ENCODE measurements at regions not wholly inside any gene's neighbourhood (a gene's known extent, or its start where the extent isn't known, plus 50 kb on each side); places are given as distances from the start of the nearest gene placed in this dataset.

DNA sequence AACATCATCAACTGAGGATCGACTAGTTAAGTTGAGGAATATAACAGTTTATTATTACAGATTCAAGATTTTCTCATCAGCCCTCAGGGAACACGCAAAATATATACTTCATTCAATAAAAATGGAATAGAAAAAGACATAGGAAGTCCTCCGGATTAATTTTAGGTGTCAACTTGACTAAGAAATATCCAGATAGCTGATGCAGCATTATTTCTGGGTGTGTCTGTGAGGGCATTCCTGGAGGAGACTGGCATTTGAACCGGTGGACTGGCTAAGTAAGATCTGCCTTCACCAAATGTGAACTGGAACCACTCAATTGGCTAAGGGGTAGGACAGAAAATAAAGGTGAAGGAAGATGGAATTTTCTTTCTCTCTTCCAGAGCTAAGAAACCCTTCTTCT is 845.3 kb downstream of the SOCS6 start:
- no peak for DNase-seq (ENCODE audit: low spot score in 2 of 2)
- Histone ChIP-seq H3K9me3 (no peaks in the 10 kb centered on the region), H3K4me3 (no peak overlapping the region), H3K27me3 (no peaks in the 10 kb centered on the region), H3K36me3 (no peaks in the 10 kb centered on the region), H3K4me1 (no peaks in the 10 kb centered on the region), H3K27ac (no peak overlapping the region)
- WGBS = 63% methylated on average over 4 of the region's 4 CpGs
- no peak for TF ChIP-seq EP300 (IDR thresholded peaks at IDR 0.05)
- TF ChIP-seq, protein P1, sequence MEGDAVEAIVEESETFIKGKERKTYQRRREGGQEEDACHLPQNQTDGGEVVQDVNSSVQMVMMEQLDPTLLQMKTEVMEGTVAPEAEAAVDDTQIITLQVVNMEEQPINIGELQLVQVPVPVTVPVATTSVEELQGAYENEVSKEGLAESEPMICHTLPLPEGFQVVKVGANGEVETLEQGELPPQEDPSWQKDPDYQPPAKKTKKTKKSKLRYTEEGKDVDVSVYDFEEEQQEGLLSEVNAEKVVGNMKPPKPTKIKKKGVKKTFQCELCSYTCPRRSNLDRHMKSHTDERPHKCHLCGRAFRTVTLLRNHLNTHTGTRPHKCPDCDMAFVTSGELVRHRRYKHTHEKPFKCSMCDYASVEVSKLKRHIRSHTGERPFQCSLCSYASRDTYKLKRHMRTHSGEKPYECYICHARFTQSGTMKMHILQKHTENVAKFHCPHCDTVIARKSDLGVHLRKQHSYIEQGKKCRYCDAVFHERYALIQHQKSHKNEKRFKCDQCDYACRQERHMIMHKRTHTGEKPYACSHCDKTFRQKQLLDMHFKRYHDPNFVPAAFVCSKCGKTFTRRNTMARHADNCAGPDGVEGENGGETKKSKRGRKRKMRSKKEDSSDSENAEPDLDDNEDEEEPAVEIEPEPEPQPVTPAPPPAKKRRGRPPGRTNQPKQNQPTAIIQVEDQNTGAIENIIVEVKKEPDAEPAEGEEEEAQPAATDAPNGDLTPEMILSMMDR (IDR thresholded peaks at IDR 0.05) = no peak
- no peak for TF ChIP-seq POLR2AphosphoS5 (IDR thresholded peaks at IDR 0.05)
- TF ChIP-seq POLR2A (IDR thresholded peaks at IDR 0.05) = no peak

DNA sequence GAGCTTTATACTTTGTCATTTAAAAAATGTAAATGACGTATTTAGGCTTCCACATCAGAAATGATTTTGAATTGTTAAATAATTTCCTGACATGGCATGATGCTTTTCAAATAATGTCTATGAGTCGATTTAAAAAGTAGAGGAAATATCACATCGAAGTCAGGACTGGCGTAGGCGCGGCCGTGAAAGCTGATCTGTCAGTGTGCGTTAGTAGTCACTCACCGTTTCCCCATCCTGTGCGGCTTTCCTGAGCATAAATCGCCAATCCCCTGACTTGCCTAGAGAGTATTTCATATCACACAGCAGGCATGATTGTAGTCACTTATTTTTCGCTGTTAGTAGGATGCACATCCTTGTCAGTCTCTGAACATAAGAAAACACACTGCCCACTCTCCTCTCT is 843.1 kb downstream of the SOCS6 start:
- DNase-seq (ENCODE audit: low spot score in 2 of 2) = no peak
- Histone ChIP-seq H3K9me3 (no peaks in the 10 kb centered on the region), H3K4me3 (no peak overlapping the region), H3K4me1 (no peaks in the 10 kb centered on the region), H3K27ac (no peak overlapping the region), H3K27me3 (no peaks in the 10 kb centered on the region), H3K36me3 (no peaks in the 10 kb centered on the region)
- WGBS = 89% methylated on average over 12 of the region's 12 CpGs
- TF ChIP-seq EP300 (IDR thresholded peaks at IDR 0.05) = no peak
- no peak for TF ChIP-seq POLR2A (IDR thresholded peaks at IDR 0.05)
- no peak for TF ChIP-seq POLR2AphosphoS5 (IDR thresholded peaks at IDR 0.05)

DNA sequence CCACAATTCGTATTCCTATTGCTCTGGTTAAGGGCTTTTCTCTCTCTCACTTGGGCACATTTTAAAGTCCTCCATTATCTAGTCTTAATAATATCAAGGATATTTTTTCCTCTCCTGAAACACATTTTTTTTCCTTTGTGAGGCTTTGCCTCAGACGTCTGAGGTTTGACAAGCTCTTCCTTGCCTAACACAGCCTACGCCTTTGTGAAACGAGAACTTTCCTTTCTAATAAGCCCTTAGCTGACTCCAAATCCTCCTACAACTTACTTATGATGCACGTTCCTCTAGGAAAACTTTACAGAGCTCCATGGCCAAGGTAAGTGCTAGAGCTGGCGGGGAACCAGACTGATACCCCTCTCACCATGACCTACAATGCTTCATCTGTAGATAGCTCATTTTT is 841.5 kb downstream of the SOCS6 start:
- no peaks in the 10 kb centered on the region for H3K36me3 ChIP-seq
- 73% methylated on average over 6 of the region's 6 CpGs for WGBS
- H3K27me3 ChIP-seq = no peaks in the 10 kb centered on the region
- no peak overlapping the region for H3K27ac ChIP-seq
- TF ChIP-seq POLR2AphosphoS5 (IDR thresholded peaks at IDR 0.05) (no peak), EP300 (IDR thresholded peaks at IDR 0.05) (no peak), POLR2A (IDR thresholded peaks at IDR 0.05) (no peak)
- TF ChIP-seq, protein P1 (IDR thresholded peaks at IDR 0.05) = no peak
- no peak overlapping the region for H3K4me3 ChIP-seq
- H3K4me1 ChIP-seq = no peaks in the 10 kb centered on the region
- no peak for DNase-seq (ENCODE audit: low spot score in 2 of 2)
- no peaks in the 10 kb centered on the region for H3K9me3 ChIP-seq

DNA sequence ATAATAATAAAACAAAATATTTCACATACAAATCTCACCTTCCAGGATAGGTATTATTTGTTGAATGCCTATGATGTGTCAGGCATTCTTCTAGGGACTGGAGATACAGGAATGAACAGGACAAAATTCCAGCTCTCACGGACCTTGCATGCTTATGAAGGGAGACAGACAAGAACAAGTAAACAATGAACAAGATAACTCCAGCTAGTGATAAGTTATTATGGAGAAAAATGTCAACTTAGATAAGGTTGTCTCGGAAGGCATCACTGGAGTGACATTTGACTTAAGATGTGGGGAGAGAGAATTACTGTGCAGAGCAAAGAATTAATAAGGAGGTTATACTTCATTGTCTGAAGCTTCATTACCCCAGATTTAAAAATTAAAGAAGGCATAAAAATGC is 836.7 kb downstream of the SOCS6 start:
- DNase-seq (ENCODE audit: low spot score in 2 of 2) = no peak
- 62% methylated on average over 2 of the region's 2 CpGs for WGBS
- H3K36me3 ChIP-seq = no peaks in the 10 kb centered on the region

DNA sequence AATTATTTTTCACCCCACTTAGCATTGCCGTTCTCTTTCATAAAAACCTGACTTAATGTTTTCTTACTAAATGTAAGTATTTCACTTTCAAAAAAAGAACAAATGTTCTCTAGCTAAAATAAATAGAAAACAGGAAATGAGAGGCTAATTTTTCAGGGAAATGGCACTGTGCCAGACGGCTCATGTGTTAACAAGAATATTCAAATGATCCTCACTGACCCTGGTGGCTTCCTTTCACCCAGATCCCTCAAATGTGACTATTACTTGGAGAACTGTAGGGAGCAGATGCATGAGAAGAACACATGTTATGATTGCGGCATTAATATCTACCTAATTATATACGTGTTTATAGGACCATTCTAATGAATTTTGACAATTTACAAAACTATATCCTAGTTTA is 827.7 kb downstream of the SOCS6 start:
- H3K4me3 ChIP-seq = no peak overlapping the region
- H3K27me3 ChIP-seq = no peaks in the 10 kb centered on the region
- H3K4me1 ChIP-seq = no peaks in the 10 kb centered on the region
- no peaks in the 10 kb centered on the region for H3K36me3 ChIP-seq
- DNase-seq (ENCODE audit: low spot score in 2 of 2) = no peak
- TF ChIP-seq, protein P1 (IDR thresholded peaks at IDR 0.05) = no peak
- TF ChIP-seq POLR2AphosphoS5 (IDR thresholded peaks at IDR 0.05) (no peak), EP300 (IDR thresholded peaks at IDR 0.05) (no peak), POLR2A (IDR thresholded peaks at IDR 0.05) (no peak)
- no peak overlapping the region for H3K27ac ChIP-seq
- peaks cover 9% of the 10 kb centered on the region for H3K9me3 ChIP-seq
- 53% methylated on average over 4 of the region's 4 CpGs for WGBS

More for the DNA sequence above, 836.7 kb downstream of the SOCS6 start:
- H3K27me3 ChIP-seq = no peaks in the 10 kb centered on the region
- H3K4me3 ChIP-seq = no peak overlapping the region
- no peaks in the 10 kb centered on the region for H3K4me1 ChIP-seq
- no peak overlapping the region for H3K27ac ChIP-seq
- TF ChIP-seq EP300 (IDR thresholded peaks at IDR 0.05) (no peak), POLR2A (IDR thresholded peaks at IDR 0.05) (no peak), POLR2AphosphoS5 (IDR thresholded peaks at IDR 0.05) (no peak)
- TF ChIP-seq, protein P1 (IDR thresholded peaks at IDR 0.05) = no peak
- H3K9me3 ChIP-seq = peaks cover 9% of the 10 kb centered on the region

DNA sequence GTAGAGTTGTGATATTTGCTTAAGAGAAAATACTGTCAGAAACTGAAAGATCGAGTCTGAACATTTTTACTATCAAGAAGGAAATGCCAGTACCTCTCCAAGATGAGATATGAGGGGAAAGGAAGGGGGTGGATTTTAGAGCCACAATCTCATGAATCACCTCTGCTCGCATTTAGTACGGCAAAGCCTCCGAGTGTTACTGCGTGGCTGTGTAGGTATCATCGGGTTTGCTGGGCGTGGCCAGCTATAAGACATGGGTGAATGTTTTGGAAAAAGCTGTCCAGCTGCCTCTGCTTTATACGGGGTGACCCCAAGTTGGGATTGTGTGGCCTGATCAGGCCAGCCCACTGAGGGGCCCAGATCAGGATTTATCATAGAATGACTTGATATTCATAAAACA is 826.4 kb downstream of the SOCS6 start:
- Histone ChIP-seq H3K27me3 (no peaks in the 10 kb centered on the region), H3K9me3 (no peaks in the 10 kb centered on the region)

More for the DNA sequence above, 826.4 kb downstream of the SOCS6 start:
- Histone ChIP-seq H3K27ac (no peak overlapping the region), H3K4me1 (no peaks in the 10 kb centered on the region), H3K36me3 (no peaks in the 10 kb centered on the region), H3K4me3 (no peak overlapping the region)
- no peak for TF ChIP-seq POLR2AphosphoS5 (IDR thresholded peaks at IDR 0.05)
- TF ChIP-seq EP300 (IDR thresholded peaks at IDR 0.05) = no peak
- TF ChIP-seq, protein P1 (IDR thresholded peaks at IDR 0.05) = no peak
- no peak for TF ChIP-seq POLR2A (IDR thresholded peaks at IDR 0.05)
- WGBS = 70% methylated on average over 8 of the region's 8 CpGs
- no peak for DNase-seq (ENCODE audit: low spot score in 2 of 2)

Data from suprapubic skin (tissue), 4 donors.